ENCODE measurements at regions not wholly inside any gene's neighbourhood (a gene's known extent, or its start where the extent isn't known, plus 50 kb on each side); places are given as distances from the start of the nearest gene placed in this dataset.

- FAIRE-seq (no peak), DNase-seq (ENCODE audit: insufficient read length, low spot score) (no peak)
- no peak for TF ChIP-seq POLR2A (IDR thresholded peaks at IDR 0.05; ENCODE audit: low read depth, low read length)
Measured at GRCh38 chr10:21181451-21181850, 284.3 kb upstream of the NEBL start.

GRCh38 chr10:21180604-21181003 lies 283.5 kb upstream of the NEBL start:
- TF ChIP-seq POLR2A (IDR thresholded peaks at IDR 0.05; ENCODE audit: low read depth, low read length): no peak
- no peak for DNase-seq (ENCODE audit: insufficient read length, low spot score)
- FAIRE-seq: no peak

GRCh38 chr10:21176934-21177480 lies 279.9 kb upstream of the NEBL start:
- DNase-seq (ENCODE audit: insufficient read length, low spot score): no peak
- no peak for FAIRE-seq

GRCh38 chr10:21175797-21176196 lies 278.7 kb upstream of the NEBL start:
- FAIRE-seq (no peak), DNase-seq (ENCODE audit: insufficient read length, low spot score) (no peak)
- no peak for TF ChIP-seq POLR2A (IDR thresholded peaks at IDR 0.05; ENCODE audit: low read depth, low read length)

More at GRCh38 chr10:21176934-21177480, 279.9 kb upstream of the NEBL start:
- no peak for TF ChIP-seq POLR2A (IDR thresholded peaks at IDR 0.05; ENCODE audit: low read depth, low read length)

- peak; percentile 48 for FAIRE-seq
Measured at GRCh38 chr10:21174715-21175495, 277.8 kb upstream of the NEBL start.

GRCh38 chr10:21173802-21174714 lies 276.9 kb upstream of the NEBL start:
- TF ChIP-seq POLR2A (IDR thresholded peaks at IDR 0.05; ENCODE audit: low read depth, low read length): no peak
- DNase-seq (ENCODE audit: insufficient read length, low spot score): peak; percentile 58
- FAIRE-seq: no peak

More at GRCh38 chr10:21174715-21175495, 277.8 kb upstream of the NEBL start:
- no peak for DNase-seq (ENCODE audit: insufficient read length, low spot score)
- TF ChIP-seq POLR2A (IDR thresholded peaks at IDR 0.05; ENCODE audit: low read depth, low read length): no peak

- DNase-seq (ENCODE audit: insufficient read length, low spot score): no peak
- no peak for TF ChIP-seq POLR2A (IDR thresholded peaks at IDR 0.05; ENCODE audit: low read depth, low read length)
- no peak for FAIRE-seq
Measured at GRCh38 chr10:21172930-21173801, 276.1 kb upstream of the NEBL start.

- TF ChIP-seq POLR2A (IDR thresholded peaks at IDR 0.05; ENCODE audit: low read depth, low read length): no peak
- no peak for FAIRE-seq
- DNase-seq (ENCODE audit: insufficient read length, low spot score): no peak
Measured at GRCh38 chr10:21172542-21172929, 275.4 kb upstream of the NEBL start.

- DNase-seq (ENCODE audit: insufficient read length, low spot score): no peak
- no peak for TF ChIP-seq POLR2A (IDR thresholded peaks at IDR 0.05; ENCODE audit: low read depth, low read length)
- no peak for FAIRE-seq
Measured at GRCh38 chr10:21171936-21172541, 274.9 kb upstream of the NEBL start.

GRCh38 chr10:21171197-21171935 lies 274.3 kb upstream of the NEBL start:
- no peak for DNase-seq (ENCODE audit: insufficient read length, low spot score)
- no peak for FAIRE-seq

GRCh38 chr10:21170216-21170615 lies 273.1 kb upstream of the NEBL start:
- TF ChIP-seq POLR2A (IDR thresholded peaks at IDR 0.05; ENCODE audit: low read depth, low read length): no peak
- DNase-seq (ENCODE audit: insufficient read length, low spot score) (no peak), FAIRE-seq (no peak)

More at GRCh38 chr10:21171197-21171935, 274.3 kb upstream of the NEBL start:
- no peak for TF ChIP-seq POLR2A (IDR thresholded peaks at IDR 0.05; ENCODE audit: low read depth, low read length)

- FAIRE-seq (no peak), DNase-seq (ENCODE audit: insufficient read length, low spot score) (no peak)
- no peak for TF ChIP-seq POLR2A (IDR thresholded peaks at IDR 0.05; ENCODE audit: low read depth, low read length)
Measured at GRCh38 chr10:21169271-21169670, 272.2 kb upstream of the NEBL start.

Measured in H54 (cell line).